ENCODE measurements at regions not wholly inside any gene's neighbourhood (a gene's known extent, or its start where the extent isn't known, plus 50 kb on each side); places are given as distances from the start of the nearest gene placed in this dataset.

DNA sequence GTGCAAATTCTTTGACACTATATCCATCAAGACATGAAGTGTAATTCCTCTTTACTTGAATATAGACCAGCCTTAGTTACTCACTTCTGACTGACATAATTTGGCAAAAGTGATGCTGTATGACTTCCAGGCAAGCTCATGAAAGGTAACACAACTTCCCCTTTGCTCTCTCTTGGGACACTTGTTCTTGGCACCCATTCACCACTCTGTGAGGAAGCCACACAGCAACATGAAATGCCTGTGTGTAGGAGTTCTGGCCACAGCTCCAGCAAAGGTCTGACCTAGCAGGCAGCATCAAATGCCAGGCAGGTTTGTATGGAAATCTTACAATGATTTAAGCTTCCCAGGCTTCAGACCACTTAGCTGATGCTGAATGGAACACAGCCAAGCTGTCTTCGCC lies 280.3 kb downstream of the PDHA2 start:
- TF ChIP-seq, protein P1, sequence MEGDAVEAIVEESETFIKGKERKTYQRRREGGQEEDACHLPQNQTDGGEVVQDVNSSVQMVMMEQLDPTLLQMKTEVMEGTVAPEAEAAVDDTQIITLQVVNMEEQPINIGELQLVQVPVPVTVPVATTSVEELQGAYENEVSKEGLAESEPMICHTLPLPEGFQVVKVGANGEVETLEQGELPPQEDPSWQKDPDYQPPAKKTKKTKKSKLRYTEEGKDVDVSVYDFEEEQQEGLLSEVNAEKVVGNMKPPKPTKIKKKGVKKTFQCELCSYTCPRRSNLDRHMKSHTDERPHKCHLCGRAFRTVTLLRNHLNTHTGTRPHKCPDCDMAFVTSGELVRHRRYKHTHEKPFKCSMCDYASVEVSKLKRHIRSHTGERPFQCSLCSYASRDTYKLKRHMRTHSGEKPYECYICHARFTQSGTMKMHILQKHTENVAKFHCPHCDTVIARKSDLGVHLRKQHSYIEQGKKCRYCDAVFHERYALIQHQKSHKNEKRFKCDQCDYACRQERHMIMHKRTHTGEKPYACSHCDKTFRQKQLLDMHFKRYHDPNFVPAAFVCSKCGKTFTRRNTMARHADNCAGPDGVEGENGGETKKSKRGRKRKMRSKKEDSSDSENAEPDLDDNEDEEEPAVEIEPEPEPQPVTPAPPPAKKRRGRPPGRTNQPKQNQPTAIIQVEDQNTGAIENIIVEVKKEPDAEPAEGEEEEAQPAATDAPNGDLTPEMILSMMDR (IDR thresholded peaks at IDR 0.05; ENCODE audit: extremely low read depth in 1 of 2, insufficient read depth in 1 of 2, low read depth in 1 of 2, low read length in 2 of 2), result no peak
- TF ChIP-seq POLR2AphosphoS5 (IDR thresholded peaks at IDR 0.05; ENCODE audit: insufficient read depth, low read depth, low read length) (no peak), POLR2A (IDR thresholded peaks at IDR 0.05; ENCODE audit: low read depth, low read length) (no peak), GATA2 (IDR thresholded peaks at IDR 0.05; ENCODE audit: insufficient read depth, insufficient read length, low read depth, low read length) (no peak)
